HEK293 (cell line): ENCODE measurements at regions not wholly inside any gene's neighbourhood (a gene's known extent, or its start where the extent isn't known, plus 50 kb on each side); places are given as distances from the start of the nearest gene placed in this dataset.

ENCODE experiments used
- CTCF ChIA-PET: fragments of 350-600 bp; formaldehyde crosslinking; extraction: SDS; loops from one replicate; lab custom pipeline; 2021; ENCODE audit warnings: antibody characterized with exemption; lab: Yijun Ruan, JAX
- POLR2A ChIA-PET: fragments of 300-600 bp; formaldehyde crosslinking; extraction: SDS; loops from one replicate; lab custom pipeline; 2020; ENCODE audit warnings: antibody characterized with exemption, inconsistent platforms; lab: Yijun Ruan, JAX
- H3K27ac ChIP-seq: fragments of 200-500 bp; sonication (Bioruptor generic); 2 replicates; pipeline ENCODE4 v1.5.1; 2014; ENCODE audit warnings: low read depth, low read length, control low read depth, inconsistent platforms; ENCODE audit errors: extremely low read depth
- H3K36me3 ChIP-seq, 2 experiments: fragments of 200-500 bp in 1 of 2; sonication (Bioruptor generic) in 1 of 2; 1 replicate in 1 of 2; 2 replicates in 1 of 2; pipeline ENCODE4 v1.5.1; 2014 to 2017; ENCODE audit warnings: inconsistent platforms in 2 of 2, low read length in 2 of 2; ENCODE audit not compliant: control insufficient read depth in 2 of 2, insufficient read depth in 1 of 2
- H3K4me1 ChIP-seq: fragments of 200-500 bp; sonication (Bioruptor generic); 2 replicates; pipeline ENCODE4 v1.5.1; 2014; ENCODE audit warnings: mild to moderate bottlenecking, low read length, inconsistent platforms; ENCODE audit not compliant: control insufficient read depth, insufficient read depth
- H3K4me3 ChIP-seq: 2 replicates; pipeline ENCODE4 v1.5.1; 2011; ENCODE audit warnings: low read depth, mild to moderate bottlenecking, control low read depth, low read length, moderate library complexity
- H3K9me3 ChIP-seq: fragments of 200-500 bp; sonication (Bioruptor generic); 2 replicates; pipeline ENCODE4 v1.5.1; 2014; ENCODE audit warnings: low read depth, low read length, inconsistent platforms; ENCODE audit not compliant: control insufficient read depth, insufficient read depth
- HOXA7 ChIP-seq: sonication (generic); formaldehyde crosslinking; IDR thresholded peaks from 2 replicates; pipeline ENCODE4 v1.8.1; 2022; ENCODE audit warnings: missing genetic modification reagents, borderline replicate concordance
- KLF1 ChIP-seq: fragments of 450-650 bp; formaldehyde crosslinking; IDR thresholded peaks from 2 replicates; pipeline ENCODE4 v1.5.1; 2016; ENCODE audit warnings: missing biosample characterization, missing genetic modification characterization
- KLF7 ChIP-seq: fragments of 450-650 bp; formaldehyde crosslinking; IDR thresholded peaks from 2 replicates; pipeline ENCODE4 v1.5.1; 2016; ENCODE audit warnings: missing biosample characterization, missing genetic modification characterization, borderline replicate concordance
- OVOL3 ChIP-seq: fragments of 450-650 bp; formaldehyde crosslinking; IDR thresholded peaks from 2 replicates; pipeline ENCODE4 v1.5.1; 2016; ENCODE audit warnings: missing biosample characterization, missing genetic modification characterization
- TRIM28 ChIP-seq: IDR thresholded peaks from 2 replicates; pipeline ENCODE4 v1.6.1; 2011; ENCODE audit warnings: low read length, control low read depth, borderline replicate concordance
- ZBTB7A ChIP-seq: fragments of 450-650 bp; formaldehyde crosslinking; IDR thresholded peaks from 2 replicates; pipeline ENCODE4 v1.5.1; 2016; ENCODE audit warnings: low read depth, missing biosample characterization, missing genetic modification characterization
- ZEB2 ChIP-seq: fragments of 450-650 bp; formaldehyde crosslinking; IDR thresholded peaks from 2 replicates; pipeline ENCODE4 v1.5.1; 2016; ENCODE audit warnings: missing biosample characterization, missing genetic modification characterization
- ZFHX2 ChIP-seq: fragments of 450-650 bp; formaldehyde crosslinking; conservative IDR thresholded peaks from 2 replicates; pipeline ENCODE4 v1.5.1; 2016; ENCODE audit warnings: missing biosample characterization, missing genetic modification characterization
- ZFP41 ChIP-seq: fragments of 450-650 bp; formaldehyde crosslinking; IDR thresholded peaks from 2 replicates; pipeline ENCODE4 v1.5.1; 2016; ENCODE audit warnings: missing biosample characterization, missing genetic modification characterization, borderline replicate concordance
- ZIC2 ChIP-seq: fragments of 450-650 bp; formaldehyde crosslinking; IDR thresholded peaks from 2 replicates; pipeline ENCODE4 v1.5.1; 2016; ENCODE audit warnings: missing biosample characterization, missing genetic modification characterization
- ZNF112 ChIP-seq: fragments of 450-650 bp; formaldehyde crosslinking; IDR thresholded peaks from 2 replicates; pipeline ENCODE4 v1.5.0; 2017; ENCODE audit warnings: missing biosample characterization, missing genetic modification characterization
- ZNF157 ChIP-seq: fragments of 450-650 bp; formaldehyde crosslinking; IDR thresholded peaks from 2 replicates; pipeline ENCODE4 v1.5.1; 2016; ENCODE audit warnings: missing biosample characterization, missing genetic modification characterization
- ZNF248 ChIP-seq: fragments of 450-650 bp; formaldehyde crosslinking; IDR thresholded peaks from 2 replicates; pipeline ENCODE4 v1.5.1; 2017; ENCODE audit warnings: missing biosample characterization, missing genetic modification characterization
- ZNF416 ChIP-seq: fragments of 450-650 bp; formaldehyde crosslinking; IDR thresholded peaks from 2 replicates; pipeline ENCODE4 v1.5.1; 2016; ENCODE audit warnings: missing biosample characterization, missing genetic modification characterization
- ZNF426 ChIP-seq: fragments of 450-650 bp; formaldehyde crosslinking; IDR thresholded peaks from 2 replicates; pipeline ENCODE4 v1.5.1; 2017; ENCODE audit warnings: missing biosample characterization, missing genetic modification characterization, mild to moderate bottlenecking, inconsistent platforms, moderate library complexity
- ZNF521 ChIP-seq: fragments of 450-650 bp; formaldehyde crosslinking; IDR thresholded peaks from 2 replicates; pipeline ENCODE4 v1.5.1; 2017; ENCODE audit warnings: missing biosample characterization, mild to moderate bottlenecking, missing genetic modification characterization
- ZNF529 ChIP-seq: fragments of 450-650 bp; formaldehyde crosslinking; IDR thresholded peaks from 2 replicates; pipeline ENCODE4 v1.5.1; 2017; ENCODE audit warnings: missing genetic modification characterization, missing biosample characterization; ENCODE audit not compliant: insufficient replicate concordance
- ZNF785 ChIP-seq: fragments of 450-650 bp; formaldehyde crosslinking; IDR thresholded peaks from 2 replicates; pipeline ENCODE4 v1.5.1; 2016; ENCODE audit warnings: missing biosample characterization, missing genetic modification characterization
- ZSCAN30 ChIP-seq: fragments of 450-650 bp; IDR thresholded peaks from 2 replicates; pipeline ENCODE4 v1.5.1; 2018; ENCODE audit warnings: missing biosample characterization, mild to moderate bottlenecking, missing genetic modification characterization, moderate library complexity
- TF ChIP-seq, protein P1 (sequence below): fragments of 450-650 bp; formaldehyde crosslinking; IDR thresholded peaks from 2 replicates; pipeline ENCODE4 v1.5.1; 2017; ENCODE audit warnings: missing biosample characterization, missing genetic modification characterization
- TF ChIP-seq, protein P2 (sequence below): sonication (generic); formaldehyde crosslinking; IDR thresholded peaks from 2 replicates; pipeline ENCODE4 v1.8.1; 2022; ENCODE audit warnings: mild to moderate bottlenecking, moderate library complexity, missing genetic modification reagents
- TF ChIP-seq, protein P3 (sequence below): fragments of 450-650 bp; formaldehyde crosslinking; IDR thresholded peaks from 2 replicates; pipeline ENCODE4 v1.5.1; 2016; ENCODE audit warnings: missing biosample characterization, missing genetic modification characterization
- TF ChIP-seq, protein P4 (sequence below): fragments of 450-650 bp; formaldehyde crosslinking; IDR thresholded peaks from 2 replicates; pipeline ENCODE4 v1.5.1; 2017; ENCODE audit warnings: missing biosample characterization, missing genetic modification characterization

DNA sequence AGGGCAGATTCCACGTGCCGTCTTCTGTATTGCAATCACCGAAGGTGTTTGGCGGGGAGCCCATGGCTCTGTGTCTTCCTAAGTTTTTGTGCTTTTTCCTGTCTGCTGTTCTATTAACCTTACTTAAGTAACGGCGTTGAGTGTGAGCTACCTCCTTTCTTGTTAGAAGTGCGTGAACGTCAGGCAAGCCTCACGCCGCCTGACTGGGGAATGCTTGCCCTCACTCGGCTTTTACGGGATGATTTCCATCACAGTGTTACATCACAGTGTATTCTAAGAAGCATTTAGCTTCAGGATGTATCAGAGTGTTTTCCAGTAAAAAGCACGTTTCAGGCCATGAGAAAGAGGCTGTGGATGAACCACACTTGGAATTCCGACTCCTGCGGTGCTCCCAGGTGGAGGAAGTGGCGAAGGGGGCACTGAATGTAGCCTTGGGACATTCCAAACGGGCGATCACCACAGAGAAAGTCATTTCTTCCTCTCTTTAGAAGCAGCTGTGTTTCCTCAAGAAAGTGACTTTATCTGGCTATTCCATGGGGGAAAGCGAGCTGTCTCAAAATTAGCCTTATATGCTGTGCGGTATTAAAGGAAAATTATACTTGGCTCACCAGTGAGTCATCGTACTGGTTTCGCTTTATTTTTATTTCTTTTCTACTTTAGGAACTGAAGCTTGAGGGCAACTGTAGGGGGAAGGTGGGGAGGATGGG is 290.7 kb downstream of the KLF6 start (continued):
- TF ChIP-seq KLF7 (tag by site-specific recombination), result no peak
- no peak for TF ChIP-seq ZNF112 (tag by site-specific recombination)
- TF ChIP-seq, protein P1, sequence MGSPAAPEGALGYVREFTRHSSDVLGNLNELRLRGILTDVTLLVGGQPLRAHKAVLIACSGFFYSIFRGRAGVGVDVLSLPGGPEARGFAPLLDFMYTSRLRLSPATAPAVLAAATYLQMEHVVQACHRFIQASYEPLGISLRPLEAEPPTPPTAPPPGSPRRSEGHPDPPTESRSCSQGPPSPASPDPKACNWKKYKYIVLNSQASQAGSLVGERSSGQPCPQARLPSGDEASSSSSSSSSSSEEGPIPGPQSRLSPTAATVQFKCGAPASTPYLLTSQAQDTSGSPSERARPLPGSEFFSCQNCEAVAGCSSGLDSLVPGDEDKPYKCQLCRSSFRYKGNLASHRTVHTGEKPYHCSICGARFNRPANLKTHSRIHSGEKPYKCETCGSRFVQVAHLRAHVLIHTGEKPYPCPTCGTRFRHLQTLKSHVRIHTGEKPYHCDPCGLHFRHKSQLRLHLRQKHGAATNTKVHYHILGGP (tag by site-specific recombination), result no peak
- no peak for TF ChIP-seq ZNF248 (tag by site-specific recombination)
- TF ChIP-seq HOXA7 (CRISPR knock-in tag), result no peak
- TF ChIP-seq ZBTB7A, result no peak

DNA sequence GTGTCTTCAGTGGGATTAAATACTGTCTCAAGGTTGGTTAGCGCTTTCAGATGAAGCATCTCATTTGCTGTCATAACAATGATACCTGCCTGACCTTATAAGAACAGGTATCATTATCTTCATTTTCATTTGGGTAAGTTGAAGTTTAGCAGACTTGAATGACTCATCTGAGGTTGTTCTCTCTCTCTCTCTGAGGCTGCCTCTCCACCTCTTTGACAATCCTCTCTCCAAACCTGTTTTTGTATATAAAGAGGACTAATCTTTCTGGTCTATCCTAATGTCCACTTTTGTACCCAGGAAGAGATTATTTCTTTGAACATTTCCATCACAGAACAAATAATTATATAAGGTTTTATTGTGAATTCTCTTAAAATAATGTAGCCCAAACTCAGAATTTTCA is 291.4 kb downstream of the KLF6 start:
- CTCF ChIA-PET, result no interaction called here
- H3K36me3 ChIP-seq, result no peaks in the 10 kb centered on the region
- no peak for TF ChIP-seq ZNF157 (tag by site-specific recombination)
- TF ChIP-seq, protein P2, sequence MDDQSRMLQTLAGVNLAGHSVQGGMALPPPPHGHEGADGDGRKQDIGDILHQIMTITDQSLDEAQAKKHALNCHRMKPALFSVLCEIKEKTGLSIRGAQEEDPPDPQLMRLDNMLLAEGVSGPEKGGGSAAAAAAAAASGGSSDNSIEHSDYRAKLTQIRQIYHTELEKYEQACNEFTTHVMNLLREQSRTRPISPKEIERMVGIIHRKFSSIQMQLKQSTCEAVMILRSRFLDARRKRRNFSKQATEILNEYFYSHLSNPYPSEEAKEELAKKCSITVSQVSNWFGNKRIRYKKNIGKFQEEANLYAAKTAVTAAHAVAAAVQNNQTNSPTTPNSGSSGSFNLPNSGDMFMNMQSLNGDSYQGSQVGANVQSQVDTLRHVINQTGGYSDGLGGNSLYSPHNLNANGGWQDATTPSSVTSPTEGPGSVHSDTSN (CRISPR knock-in tag), result no peak
- no peak for TF ChIP-seq ZFHX2 (tag by site-specific recombination)
- TF ChIP-seq ZNF521 (tag by site-specific recombination), result no peak
- TF ChIP-seq ZNF529, result no peak
- TF ChIP-seq KLF1 (tag by site-specific recombination), result no peak
- TF ChIP-seq ZNF426, result no peak
- TF ChIP-seq ZFP41 (tag by site-specific recombination), result no peak
- TF ChIP-seq ZSCAN30, result no peak
- no peak for TF ChIP-seq ZEB2 (tag by site-specific recombination)
- no peak for TF ChIP-seq ZNF416 (tag by site-specific recombination)
- TF ChIP-seq TRIM28, result no peak
- no peak for TF ChIP-seq ZNF785 (tag by site-specific recombination)
- TF ChIP-seq OVOL3, result no peak
- TF ChIP-seq ZIC2 (tag by site-specific recombination), result no peak
- TF ChIP-seq, protein P3, sequence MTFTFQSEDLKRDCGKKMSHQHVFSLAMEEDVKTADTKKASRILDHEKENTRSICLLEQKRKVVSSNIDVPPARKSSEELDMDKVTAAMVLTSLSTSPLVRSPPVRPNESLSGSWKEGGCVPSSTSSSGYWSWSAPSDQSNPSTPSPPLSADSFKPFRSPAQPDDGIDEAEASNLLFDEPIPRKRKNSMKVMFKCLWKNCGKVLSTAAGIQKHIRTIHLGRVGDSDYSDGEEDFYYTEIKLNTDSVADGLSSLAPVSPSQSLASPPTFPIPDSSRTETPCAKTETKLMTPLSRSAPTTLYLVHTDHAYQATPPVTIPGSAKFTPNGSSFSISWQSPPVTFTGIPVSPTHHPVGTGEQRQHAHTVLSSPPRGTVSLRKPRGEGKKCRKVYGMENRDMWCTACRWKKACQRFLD (tag by site-specific recombination), result no peak
- TF ChIP-seq, all 188 proteins: peak for 0

DNA sequence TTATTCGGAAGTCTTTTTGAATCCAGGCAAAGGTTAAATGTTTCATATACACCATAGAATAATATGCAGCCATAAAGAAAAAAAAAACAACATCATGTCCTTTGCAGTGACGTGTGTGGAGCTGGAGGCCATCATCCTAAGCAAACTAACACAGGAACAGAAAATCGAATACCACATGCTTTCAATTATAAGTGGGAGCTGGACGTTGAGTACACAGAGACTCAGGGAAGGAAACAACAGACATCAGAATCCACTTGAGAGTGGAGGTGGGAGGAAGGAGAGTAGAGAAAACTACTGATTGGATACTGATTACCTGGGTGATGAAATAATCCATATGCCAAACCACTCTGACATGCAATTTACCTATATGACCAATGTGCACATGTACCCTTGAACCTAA is 293.4 kb downstream of the KLF6 start:
- H3K36me3 ChIP-seq, result no peaks in the 10 kb centered on the region
- H3K4me3 ChIP-seq, result no peak overlapping the region
- H3K9me3 ChIP-seq, result no peaks in the 10 kb centered on the region
- ChIA-PET CTCF (interaction anchor here (0.6 kb wide), 1 partner anchor 223 kb away, joined by 4 read pairs; no protein-coding TSS in a partner anchor), POLR2A (no interaction called here)
- H3K27ac ChIP-seq, result no peak overlapping the region
- TF ChIP-seq, protein P4, sequence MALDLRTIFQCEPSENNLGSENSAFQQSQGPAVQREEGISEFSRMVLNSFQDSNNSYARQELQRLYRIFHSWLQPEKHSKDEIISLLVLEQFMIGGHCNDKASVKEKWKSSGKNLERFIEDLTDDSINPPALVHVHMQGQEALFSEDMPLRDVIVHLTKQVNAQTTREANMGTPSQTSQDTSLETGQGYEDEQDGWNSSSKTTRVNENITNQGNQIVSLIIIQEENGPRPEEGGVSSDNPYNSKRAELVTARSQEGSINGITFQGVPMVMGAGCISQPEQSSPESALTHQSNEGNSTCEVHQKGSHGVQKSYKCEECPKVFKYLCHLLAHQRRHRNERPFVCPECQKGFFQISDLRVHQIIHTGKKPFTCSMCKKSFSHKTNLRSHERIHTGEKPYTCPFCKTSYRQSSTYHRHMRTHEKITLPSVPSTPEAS (tag by site-specific recombination), result no peak
- TF ChIP-seq ZNF529, result peak; percentile 55
- no peaks in the 10 kb centered on the region for H3K4me1 ChIP-seq

More for the DNA sequence above, 291.4 kb downstream of the KLF6 start:
- POLR2A ChIA-PET, result no interaction called here
- no peaks in the 10 kb centered on the region for H3K4me1 ChIP-seq
- no peak overlapping the region for H3K27ac ChIP-seq
- H3K9me3 ChIP-seq, result no peaks in the 10 kb centered on the region
- no peak overlapping the region for H3K4me3 ChIP-seq
